ENCODE measurements at regions not wholly inside any gene's neighbourhood (a gene's known extent, or its start where the extent isn't known, plus 50 kb on each side); places are given as distances from the start of the nearest gene placed in this dataset.

GRCh38 chr2:198268519-198268918, 464.1 kb downstream of the PLCL1 start:
- DNase-seq, result no peak
- in situ Hi-C loops (cut with MboI; ENCODE audit: low pct_unique_long_range_greater_than_20kb, low sequenced_read_pairs), result no loop called here

- in situ Hi-C loops (cut with MboI; ENCODE audit: low pct_unique_long_range_greater_than_20kb, low sequenced_read_pairs), result no loop called here
- DNase-seq, result no peak
These were observed 455.1 kb downstream of the PLCL1 start for GRCh38 chr2:198259496-198259895.

- no peak for DNase-seq
- in situ Hi-C loops (cut with MboI; ENCODE audit: low pct_unique_long_range_greater_than_20kb, low sequenced_read_pairs), result no loop called here
These were observed 450.2 kb downstream of the PLCL1 start for GRCh38 chr2:198254536-198255090.

GRCh38 chr2:198253995-198254394, 449.6 kb downstream of the PLCL1 start:
- no peak for DNase-seq
- in situ Hi-C loops (cut with MboI; ENCODE audit: low pct_unique_long_range_greater_than_20kb, low sequenced_read_pairs), result no loop called here

GRCh38 chr2:198252472-198252871, 448.1 kb downstream of the PLCL1 start:
- in situ Hi-C loops (cut with MboI; ENCODE audit: low pct_unique_long_range_greater_than_20kb, low sequenced_read_pairs), result no loop called here
- DNase-seq, result no peak

- DNase-seq, result no peak
- in situ Hi-C loops (cut with MboI; ENCODE audit: low pct_unique_long_range_greater_than_20kb, low sequenced_read_pairs), result no loop called here
These were observed 437.7 kb downstream of the PLCL1 start for GRCh38 chr2:198242093-198242492.

- DNase-seq, result no peak
- in situ Hi-C loops (cut with MboI; ENCODE audit: low pct_unique_long_range_greater_than_20kb, low sequenced_read_pairs), result no loop called here
These were observed 434.0 kb downstream of the PLCL1 start for GRCh38 chr2:198238429-198238828.

- no peak for DNase-seq
- in situ Hi-C loops (cut with MboI; ENCODE audit: low pct_unique_long_range_greater_than_20kb, low sequenced_read_pairs), result no loop called here
These were observed 431.9 kb downstream of the PLCL1 start for GRCh38 chr2:198236338-198236737.

GRCh38 chr2:198232281-198232680, 427.9 kb downstream of the PLCL1 start:
- DNase-seq, result no peak
- in situ Hi-C loops (cut with MboI; ENCODE audit: low pct_unique_long_range_greater_than_20kb, low sequenced_read_pairs), result no loop called here

- no peak for DNase-seq
- in situ Hi-C loops (cut with MboI; ENCODE audit: low pct_unique_long_range_greater_than_20kb, low sequenced_read_pairs), result no loop called here
These were observed 427.2 kb downstream of the PLCL1 start for GRCh38 chr2:198231562-198231961.

GRCh38 chr2:198220763-198221610, 416.6 kb downstream of the PLCL1 start:
- no peak for DNase-seq
- in situ Hi-C loops (cut with MboI; ENCODE audit: low pct_unique_long_range_greater_than_20kb, low sequenced_read_pairs), result no loop called here

- in situ Hi-C loops (cut with MboI; ENCODE audit: low pct_unique_long_range_greater_than_20kb, low sequenced_read_pairs), result no loop called here
- DNase-seq, result no peak
These were observed 414.9 kb downstream of the PLCL1 start for GRCh38 chr2:198219292-198219691.

GRCh38 chr2:198214114-198214596, 409.8 kb downstream of the PLCL1 start:
- no peak for DNase-seq
- in situ Hi-C loops (cut with MboI; ENCODE audit: low pct_unique_long_range_greater_than_20kb, low sequenced_read_pairs), result no loop called here

GRCh38 chr2:198213253-198213652, 408.9 kb downstream of the PLCL1 start:
- DNase-seq, result no peak
- in situ Hi-C loops (cut with MboI; ENCODE audit: low pct_unique_long_range_greater_than_20kb, low sequenced_read_pairs), result no loop called here

- DNase-seq, result no peak
- in situ Hi-C loops (cut with MboI; ENCODE audit: low pct_unique_long_range_greater_than_20kb, low sequenced_read_pairs), result no loop called here
These were observed 407.3 kb downstream of the PLCL1 start for GRCh38 chr2:198211706-198212105.

GRCh38 chr2:198203336-198204069, 399.1 kb downstream of the PLCL1 start:
- in situ Hi-C loops (cut with MboI; ENCODE audit: low pct_unique_long_range_greater_than_20kb, low sequenced_read_pairs), result no loop called here
- DNase-seq, result no peak
